ENCODE measurements at regions not wholly inside any gene's neighbourhood (a gene's known extent, or its start where the extent isn't known, plus 50 kb on each side); places are given as distances from the start of the nearest gene placed in this dataset.

- no peaks in the 10 kb centered on the region for H3K4me1 ChIP-seq (ENCODE audit: low read length)
- no peak overlapping the region for H2AFZ ChIP-seq (ENCODE audit: low read depth, low read length)
These were observed 113.6 kb upstream of the KIF26B start for GRCh38 chr1:245041058-245041698.

DNA sequence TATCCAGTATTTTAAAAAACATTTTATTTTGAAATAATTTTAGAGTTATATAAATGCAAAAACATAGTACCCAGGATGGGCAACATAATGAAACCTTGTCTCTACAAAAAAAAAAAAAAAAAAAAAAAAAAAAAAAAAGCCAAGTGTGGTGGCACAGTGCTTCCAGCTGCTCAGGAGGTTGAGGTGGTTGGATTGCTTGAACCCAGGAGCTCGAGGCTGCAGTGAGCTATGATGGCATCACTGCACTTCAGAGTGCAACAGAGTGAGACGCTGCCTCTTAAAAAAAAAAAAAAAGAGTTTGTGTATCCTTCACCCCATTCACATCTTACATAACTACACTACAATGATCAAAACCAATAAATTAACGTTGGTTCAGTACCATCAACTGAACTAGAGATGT lies 115.6 kb upstream of the KIF26B start:
- no peak overlapping the region for H3K9ac ChIP-seq (ENCODE audit: low read length)
- no peaks in the 10 kb centered on the region for H3K79me2 ChIP-seq (ENCODE audit: low read length)
- no peaks in the 10 kb centered on the region for H4K20me1 ChIP-seq (ENCODE audit: insufficient read depth, low read length)
- no peaks in the 10 kb centered on the region for H3K27me3 ChIP-seq (ENCODE audit: low read depth, low read length)
- H3K9me3 ChIP-seq (ENCODE audit: insufficient read depth, low read length) = no peaks in the 10 kb centered on the region
- no peak overlapping the region for H3K27ac ChIP-seq (ENCODE audit: low read length)
- H3K4me3 ChIP-seq (ENCODE audit: low read length) = no peak overlapping the region
- no peak overlapping the region for H2AFZ ChIP-seq (ENCODE audit: low read depth, low read length)
- H3K36me3 ChIP-seq (replicated peaks; ENCODE audit: low read depth, low read length) = no peaks in the 10 kb centered on the region
- H3K4me2 ChIP-seq (ENCODE audit: low read length) = no peak overlapping the region
- TF ChIP-seq, protein P1, sequence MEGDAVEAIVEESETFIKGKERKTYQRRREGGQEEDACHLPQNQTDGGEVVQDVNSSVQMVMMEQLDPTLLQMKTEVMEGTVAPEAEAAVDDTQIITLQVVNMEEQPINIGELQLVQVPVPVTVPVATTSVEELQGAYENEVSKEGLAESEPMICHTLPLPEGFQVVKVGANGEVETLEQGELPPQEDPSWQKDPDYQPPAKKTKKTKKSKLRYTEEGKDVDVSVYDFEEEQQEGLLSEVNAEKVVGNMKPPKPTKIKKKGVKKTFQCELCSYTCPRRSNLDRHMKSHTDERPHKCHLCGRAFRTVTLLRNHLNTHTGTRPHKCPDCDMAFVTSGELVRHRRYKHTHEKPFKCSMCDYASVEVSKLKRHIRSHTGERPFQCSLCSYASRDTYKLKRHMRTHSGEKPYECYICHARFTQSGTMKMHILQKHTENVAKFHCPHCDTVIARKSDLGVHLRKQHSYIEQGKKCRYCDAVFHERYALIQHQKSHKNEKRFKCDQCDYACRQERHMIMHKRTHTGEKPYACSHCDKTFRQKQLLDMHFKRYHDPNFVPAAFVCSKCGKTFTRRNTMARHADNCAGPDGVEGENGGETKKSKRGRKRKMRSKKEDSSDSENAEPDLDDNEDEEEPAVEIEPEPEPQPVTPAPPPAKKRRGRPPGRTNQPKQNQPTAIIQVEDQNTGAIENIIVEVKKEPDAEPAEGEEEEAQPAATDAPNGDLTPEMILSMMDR (IDR thresholded peaks at IDR 0.05; ENCODE audit: low read depth, low read length) = no peak
- no peak for TF ChIP-seq EZH2phosphoT487 (IDR thresholded peaks at IDR 0.05; ENCODE audit: low read depth)
- no peaks in the 10 kb centered on the region for H3K4me1 ChIP-seq (ENCODE audit: low read length)

More at GRCh38 chr1:245041058-245041698, 113.6 kb upstream of the KIF26B start:
- Histone ChIP-seq H3K4me2 (ENCODE audit: low read length) (no peak overlapping the region), H3K36me3 (replicated peaks; ENCODE audit: low read depth, low read length) (no peaks in the 10 kb centered on the region), H3K79me2 (ENCODE audit: low read length) (no peaks in the 10 kb centered on the region), H3K27me3 (ENCODE audit: low read depth, low read length) (no peaks in the 10 kb centered on the region), H3K9ac (ENCODE audit: low read length) (no peak overlapping the region), H4K20me1 (ENCODE audit: insufficient read depth, low read length) (no peaks in the 10 kb centered on the region), H3K27ac (ENCODE audit: low read length) (no peak overlapping the region), H3K4me3 (ENCODE audit: low read length) (no peak overlapping the region), H3K9me3 (ENCODE audit: insufficient read depth, low read length) (no peaks in the 10 kb centered on the region)
- TF ChIP-seq, protein P1 (IDR thresholded peaks at IDR 0.05; ENCODE audit: low read depth, low read length) = peak; percentile 15; the same call in 1 of the 2 replicates
- no peak for TF ChIP-seq EZH2phosphoT487 (IDR thresholded peaks at IDR 0.05; ENCODE audit: low read depth)

- no peak for TF ChIP-seq EZH2phosphoT487 (IDR thresholded peaks at IDR 0.05; ENCODE audit: low read depth)
- TF ChIP-seq, protein P1 (IDR thresholded peaks at IDR 0.05; ENCODE audit: low read depth, low read length) = no peak
- H3K4me1 ChIP-seq (ENCODE audit: low read length) = no peaks in the 10 kb centered on the region
- H2AFZ ChIP-seq (ENCODE audit: low read depth, low read length) = no peak overlapping the region
- no peaks in the 10 kb centered on the region for H3K27me3 ChIP-seq (ENCODE audit: low read depth, low read length)
- H3K4me3 ChIP-seq (ENCODE audit: low read length) = no peak overlapping the region
- no peaks in the 10 kb centered on the region for H3K36me3 ChIP-seq (replicated peaks; ENCODE audit: low read depth, low read length)
- no peak overlapping the region for H3K4me2 ChIP-seq (ENCODE audit: low read length)
- no peaks in the 10 kb centered on the region for H3K79me2 ChIP-seq (ENCODE audit: low read length)
- no peaks in the 10 kb centered on the region for H4K20me1 ChIP-seq (ENCODE audit: insufficient read depth, low read length)
- no peak overlapping the region for H3K27ac ChIP-seq (ENCODE audit: low read length)
- no peaks in the 10 kb centered on the region for H3K9me3 ChIP-seq (ENCODE audit: insufficient read depth, low read length)
- no peak overlapping the region for H3K9ac ChIP-seq (ENCODE audit: low read length)
These were observed 118.7 kb upstream of the KIF26B start for GRCh38 chr1:245036102-245036501.

GRCh38 chr1:245031041-245031440 lies 123.7 kb upstream of the KIF26B start:
- Histone ChIP-seq H3K27me3 (ENCODE audit: low read depth, low read length) (no peaks in the 10 kb centered on the region), H4K20me1 (ENCODE audit: insufficient read depth, low read length) (no peaks in the 10 kb centered on the region), H3K4me1 (ENCODE audit: low read length) (no peaks in the 10 kb centered on the region), H3K9ac (ENCODE audit: low read length) (no peak overlapping the region), H3K9me3 (ENCODE audit: insufficient read depth, low read length) (no peaks in the 10 kb centered on the region), H3K36me3 (replicated peaks; ENCODE audit: low read depth, low read length) (no peaks in the 10 kb centered on the region), H2AFZ (ENCODE audit: low read depth, low read length) (no peak overlapping the region), H3K27ac (ENCODE audit: low read length) (no peak overlapping the region), H3K79me2 (ENCODE audit: low read length) (no peaks in the 10 kb centered on the region), H3K4me2 (ENCODE audit: low read length) (no peak overlapping the region), H3K4me3 (ENCODE audit: low read length) (no peak overlapping the region)
- TF ChIP-seq, protein P1 (IDR thresholded peaks at IDR 0.05; ENCODE audit: low read depth, low read length) = no peak
- TF ChIP-seq EZH2phosphoT487 (IDR thresholded peaks at IDR 0.05; ENCODE audit: low read depth) = no peak
